ENCODE measurements at regions not wholly inside any gene's neighbourhood (a gene's known extent, or its start where the extent isn't known, plus 50 kb on each side); places are given as distances from the start of the nearest gene placed in this dataset.

- TF ChIP-seq EP300 (IDR thresholded peaks at IDR 0.05) (no peak), CTCF (IDR thresholded peaks at IDR 0.05) (no peak)
Observed at GRCh38 chr7:81277691-81278090, 358.8 kb upstream of the SEMA3C start.

Data from ovary (tissue), 3 donors.